K562 (cell line): ENCODE measurements at regions not wholly inside any gene's neighbourhood (a gene's known extent, or its start where the extent isn't known, plus 50 kb on each side); places are given as distances from the start of the nearest gene placed in this dataset.

ENCODE experiments used
- ATF1 ChIP-seq, 2 experiments: fragments of 450-650 bp in 1 of 2; IDR thresholded peaks; 2 replicates each; pipeline ENCODE4 v1.6.1; 2016; ENCODE audit warnings: missing compliant biosample characterization in 1 of 2, missing genetic modification characterization in 1 of 2
- CHD2 ChIP-seq: IDR thresholded peaks from 2 replicates; pipeline ENCODE4 v1.6.1; 2011; ENCODE audit warnings: low read depth, low read length
- CREBBP ChIP-seq: IDR thresholded peaks from one replicate; pipeline ENCODE4 v1.6.1; 2012; ENCODE audit warnings: low read depth, mild to moderate bottlenecking, control low read depth, inconsistent platforms, low read length
- DACH1 ChIP-seq: fragments of 450-650 bp; IDR thresholded peaks from 2 replicates; pipeline ENCODE4 v1.6.1; 2018; ENCODE audit not compliant: partially characterized antibody
- DEAF1 ChIP-seq: fragments of 450-650 bp; formaldehyde crosslinking; IDR thresholded peaks from 2 replicates; pipeline ENCODE4 v1.4.0; 2020; ENCODE audit warnings: mild to moderate bottlenecking, moderate library complexity
- E2F4 ChIP-seq: sonication (generic); formaldehyde crosslinking; IDR thresholded peaks from 2 replicates; pipeline ENCODE4 v1.8.0; 2022; ENCODE audit warnings: mild to moderate bottlenecking, low read depth, missing genetic modification reagents
- FUS ChIP-seq: fragments of 200-400 bp; formaldehyde crosslinking; optimal IDR thresholded peaks from 2 replicates; pipeline ENCODE3; 2017; ENCODE audit warnings: low read depth, low read length
- GTF2A2 ChIP-seq: IDR thresholded peaks from 2 replicates; pipeline ENCODE4 v1.6.1; 2016; ENCODE audit warnings: mild to moderate bottlenecking, missing genetic modification characterization, missing compliant biosample characterization
- HNRNPH1 ChIP-seq: fragments of 200-400 bp; formaldehyde crosslinking; optimal IDR thresholded peaks from 2 replicates; pipeline ENCODE3; 2017; ENCODE audit warnings: low read depth, mild to moderate bottlenecking, low read length, moderate library complexity
- HNRNPK ChIP-seq: fragments of 200-400 bp; formaldehyde crosslinking; IDR thresholded peaks from one replicate; pipeline ENCODE4 v1.6.1; 2018; ENCODE audit warnings: mild to moderate bottlenecking, low read depth, low read length; ENCODE audit not compliant: poor library complexity, severe bottlenecking
- HOXB6 ChIP-seq: fragments of 250-450 bp; sonication (Bioruptor Pico); IDR thresholded peaks from 2 replicates; pipeline ENCODE4 v1.5.1; 2022; ENCODE audit warnings: mild to moderate bottlenecking, borderline replicate concordance
- JUNB ChIP-seq: fragments of 450-650 bp; formaldehyde crosslinking; conservative IDR thresholded peaks from 2 replicates; pipeline ENCODE4 v1.4.0; 2020; ENCODE audit warnings: mild to moderate bottlenecking
- KAT7 ChIP-seq: sonication (generic); formaldehyde crosslinking; IDR thresholded peaks from 2 replicates; pipeline ENCODE4 v1.8.0; 2022; ENCODE audit warnings: missing genetic modification reagents, mild to moderate bottlenecking, borderline replicate concordance
- KLF13 ChIP-seq: fragments of 450-650 bp; IDR thresholded peaks from 2 replicates; pipeline ENCODE4 v1.6.1; 2016; ENCODE audit warnings: missing genetic modification characterization, low read depth, mild to moderate bottlenecking, missing compliant biosample characterization, moderate library complexity, borderline replicate concordance
- MCM5 ChIP-seq: fragments of 450-650 bp; IDR thresholded peaks from 2 replicates; pipeline ENCODE4 v1.6.1; 2016; ENCODE audit warnings: low read depth
- MIER1 ChIP-seq: fragments of 450-650 bp; IDR thresholded peaks from 2 replicates; pipeline ENCODE4 v1.6.1; 2016; ENCODE audit warnings: antibody characterized with exemption, mild to moderate bottlenecking, low read depth
- NBN ChIP-seq: fragments of 450-650 bp; IDR thresholded peaks from 2 replicates; pipeline ENCODE4 v1.6.1; 2016; ENCODE audit warnings: low read depth, mild to moderate bottlenecking
- POLR2A ChIP-seq: fragments of 450-650 bp; conservative IDR thresholded peaks from 2 replicates; pipeline ENCODE4 v1.6.1; 2016
- POLR2AphosphoS2 ChIP-seq: IDR thresholded peaks from 2 replicates; pipeline ENCODE4 v1.6.1; 2012; ENCODE audit warnings: low read length, improper control_type of control experiment
- PYGO2 ChIP-seq: fragments of 450-650 bp; IDR thresholded peaks from 2 replicates; pipeline ENCODE4 v1.6.1; 2016; ENCODE audit warnings: mild to moderate bottlenecking, missing genetic modification characterization, moderate library complexity, missing compliant biosample characterization
- SREBF2 ChIP-seq: sonication (generic); formaldehyde crosslinking; IDR thresholded peaks from 2 replicates; pipeline ENCODE4 v1.4.0; 2020; ENCODE audit warnings: mild to moderate bottlenecking, missing genetic modification reagents
- TEAD1 ChIP-seq, 2 experiments: fragments of 450-650 bp in 1 of 2; sonication (generic) in 1 of 2; formaldehyde crosslinking; IDR thresholded peaks; 2 replicates each; pipeline versions ENCODE4 v1.4.0 to v1.8.0; 2020 to 2022; ENCODE audit warnings: mild to moderate bottlenecking in 2 of 2, missing genetic modification reagents in 1 of 2
- TGIF2 ChIP-seq: sonication (generic); formaldehyde crosslinking; IDR thresholded peaks from 2 replicates; pipeline ENCODE4 v1.8.1; 2022; ENCODE audit warnings: mild to moderate bottlenecking, missing genetic modification reagents, moderate library complexity
- TRIM28 ChIP-seq: fragments of 450-650 bp; IDR thresholded peaks from 2 replicates; pipeline ENCODE4 v1.6.1; 2017
- WHSC1 ChIP-seq: IDR thresholded peaks from one replicate; pipeline ENCODE4 v1.6.1; 2012; ENCODE audit warnings: low read length, control low read depth, inconsistent platforms
- ZFP36 ChIP-seq: fragments of 150-350 bp; IDR thresholded peaks from 2 replicates; pipeline ENCODE4 v1.6.1; 2018; ENCODE audit warnings: low read length, low read depth; ENCODE audit not compliant: partially characterized antibody
- ZFPM2 ChIP-seq: fragments of 250-450 bp; sonication (Bioruptor Pico); IDR thresholded peaks from 2 replicates; pipeline ENCODE4 v1.5.1; 2022; ENCODE audit warnings: mild to moderate bottlenecking
- ZNF174 ChIP-seq: fragments of 250-450 bp; sonication (Bioruptor Pico); IDR thresholded peaks from 2 replicates; pipeline ENCODE4 v1.4.0; 2020; ENCODE audit warnings: mild to moderate bottlenecking
- ZNF696 ChIP-seq: fragments of 250-450 bp; sonication (Bioruptor Pico); conservative IDR thresholded peaks from 2 replicates; pipeline ENCODE4 v1.4.0; 2020; ENCODE audit warnings: mild to moderate bottlenecking, moderate library complexity
- TF ChIP-seq, protein P1 (sequence below): fragments of 250-450 bp; sonication (Bioruptor Pico); IDR thresholded peaks from 2 replicates; pipeline ENCODE4 v1.9.0; 2021; ENCODE audit warnings: mild to moderate bottlenecking

DNA sequence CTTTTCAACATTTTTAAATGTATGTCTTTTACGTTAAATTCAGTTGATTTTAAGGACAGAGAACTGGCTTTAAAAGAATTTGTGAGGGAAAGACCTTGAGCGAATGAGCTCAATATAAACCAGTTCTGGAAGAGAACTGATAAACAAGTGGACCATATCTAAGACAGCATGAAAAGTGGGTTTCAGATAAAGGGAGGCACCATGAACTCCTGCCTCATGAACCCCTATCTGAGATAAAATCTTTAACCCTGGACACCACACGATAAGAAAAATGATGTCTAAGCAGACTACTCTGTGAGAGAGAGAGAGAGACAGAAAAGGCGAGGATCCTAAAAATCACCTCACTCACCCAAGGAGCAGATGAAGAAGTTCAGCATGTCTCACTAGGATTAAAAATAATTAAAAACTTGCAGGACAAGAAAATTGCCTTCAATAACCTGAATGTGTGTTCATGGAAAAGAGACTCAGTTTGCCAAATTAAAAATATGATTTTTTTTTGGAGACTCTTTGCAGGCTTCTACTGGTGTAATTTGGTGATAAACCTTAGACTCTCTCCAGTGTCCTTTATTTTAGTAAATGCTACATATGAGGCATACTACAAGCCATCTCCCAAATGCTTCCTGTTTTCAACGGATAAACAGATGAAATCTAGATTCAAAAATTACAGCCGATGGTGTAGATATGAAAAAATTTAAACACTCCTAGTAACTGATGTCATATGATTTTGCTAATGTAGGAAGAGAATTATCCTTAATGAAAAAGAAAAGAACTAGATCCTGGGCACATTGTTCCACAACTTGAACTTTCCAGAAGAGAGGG, 299.5 kb downstream of the ADGB start (continued):
- TF ChIP-seq CHD2 (no peak), TRIM28 (no peak), POLR2A (no peak), ZFP36 (no peak), DACH1 (peak; percentile 34), POLR2AphosphoS2 (no peak), KAT7 (CRISPR knock-in tag) (no peak), NBN (no peak; the same call in 1 of the 2 replicates), CREBBP (no peak), MCM5 (no peak), GTF2A2 (tag) (no peak), HNRNPK (no peak), DEAF1 (CRISPR knock-in tag) (no peak; the same call in 1 of the 2 replicates), PYGO2 (peak; percentile 79), ZNF696 (no peak), HOXB6 (CRISPR knock-in tag) (no peak), FUS (no peak), SREBF2 (no peak), JUNB (CRISPR knock-in tag) (no peak), KLF13 (tag) (no peak), E2F4 (CRISPR knock-in tag) (no peak), HNRNPH1 (no peak), MIER1 (no peak), WHSC1 (no peak), TGIF2 (CRISPR knock-in tag) (no peak), TEAD1 (CRISPR knock-in tag; IDR thresholded peaks at IDR 0.05) (peak in 1 of 2 experiments; percentile 84; a peak in 2 of 4 replicates), ZFPM2 (CRISPR knock-in tag) (no peak), ATF1 (CRISPR knock-in tag; IDR thresholded peaks at IDR 0.05) (no peak), ATF1 (tag; IDR thresholded peaks at IDR 0.05) (peak; percentile 42; the same call in 1 of the 2 replicates), ZNF174 (CRISPR knock-in tag) (peak; percentile 76; the same call in 1 of the 2 replicates)
- TF ChIP-seq, protein P1, sequence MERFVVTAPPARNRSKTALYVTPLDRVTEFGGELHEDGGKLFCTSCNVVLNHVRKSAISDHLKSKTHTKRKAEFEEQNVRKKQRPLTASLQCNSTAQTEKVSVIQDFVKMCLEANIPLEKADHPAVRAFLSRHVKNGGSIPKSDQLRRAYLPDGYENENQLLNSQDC (CRISPR knock-in tag): no peak
